ENCODE measurements at regions not wholly inside any gene's neighbourhood (a gene's known extent, or its start where the extent isn't known, plus 50 kb on each side); places are given as distances from the start of the nearest gene placed in this dataset.
"Not testable (repeated sequence)": the region's sequence is repeated elsewhere in the genome, so short reads cannot be mapped to it uniquely, and the experiment has no call there.

DNA sequence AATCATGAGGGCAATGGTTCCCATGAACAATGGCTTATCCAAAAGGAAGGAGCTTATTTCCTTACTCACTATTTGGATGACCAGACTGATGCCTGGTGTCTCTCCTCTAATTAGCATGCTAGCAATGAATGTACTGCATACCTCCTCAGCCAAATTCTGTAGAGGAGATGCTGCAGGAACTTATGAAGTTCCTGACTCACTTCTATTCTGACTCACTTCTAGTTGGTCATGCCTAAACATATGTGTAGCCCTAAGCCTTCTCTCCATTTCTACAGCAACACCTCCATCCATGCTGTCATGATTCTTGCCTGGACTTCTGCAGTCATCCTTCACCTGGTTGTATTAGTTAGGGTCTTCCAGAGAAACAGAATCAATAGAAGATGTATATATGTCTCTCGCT is 59.9 kb upstream of the MRPS9 start:
- no peak for DNase-seq

DNA sequence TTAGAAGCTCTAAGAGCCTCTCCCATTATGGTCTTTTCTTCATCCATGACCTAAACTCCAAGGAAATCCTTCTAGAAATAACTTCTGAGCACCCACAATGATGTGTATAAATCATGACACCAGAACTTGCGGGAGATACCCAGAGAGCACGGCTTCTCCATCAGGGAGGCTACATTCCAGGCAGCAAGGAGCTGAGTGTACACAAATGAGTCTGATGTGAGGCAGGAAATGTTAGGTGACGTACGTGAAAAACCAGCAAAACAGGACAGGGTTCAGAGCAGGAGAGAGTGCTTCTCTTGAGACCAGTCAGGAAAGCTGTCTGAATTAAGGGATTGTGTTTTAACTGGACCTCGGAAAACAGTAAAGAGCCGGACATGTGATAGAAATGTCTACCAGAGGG is 58.1 kb upstream of the MRPS9 start:
- not testable (repeated sequence) for DNase-seq

DNA sequence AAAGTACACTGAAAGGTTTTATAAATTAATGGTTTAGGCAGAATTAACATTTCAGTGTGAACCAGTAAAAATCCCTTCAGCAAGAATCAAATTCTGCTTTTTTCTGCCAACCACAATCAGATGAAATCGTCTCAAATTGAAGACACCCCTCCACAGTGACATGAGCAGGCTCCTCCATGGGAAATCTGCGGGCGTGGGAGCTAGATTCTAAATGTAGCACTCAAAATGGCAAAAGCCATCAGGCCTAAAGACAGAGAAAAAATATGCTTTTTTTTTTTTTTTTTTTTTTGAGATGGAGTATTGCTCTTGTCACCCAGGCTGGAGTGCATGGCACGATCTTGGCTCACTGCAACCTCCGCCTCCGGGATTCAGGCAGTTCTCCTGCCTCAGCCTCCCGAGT is 55.8 kb upstream of the MRPS9 start:
- no peak for DNase-seq

Measured in suppressor macrophage treated with lipopolysaccharide for 4 hours (primary cell).